Osteocyte (in vitro differentiated cells): ENCODE measurements at regions not wholly inside any gene's neighbourhood (a gene's known extent, or its start where the extent isn't known, plus 50 kb on each side); places are given as distances from the start of the nearest gene placed in this dataset.
"Not testable (repeated sequence)": the region's sequence is repeated elsewhere in the genome, so short reads cannot be mapped to it uniquely, and the experiment has no call there.

Experiments used
- DNase-seq: peaks from one replicate; pipeline ENCODE4 v3.0.0; 2021; ENCODE audit warnings: mixed read lengths; ENCODE audit not compliant: unreplicated experiment; ENCODE audit errors: extremely low spot score
- H3K27ac Mint-ChIP-seq: one replicate; pipeline ENCODE4 v1.8.0; 2021; ENCODE audit warnings: mild to moderate bottlenecking, mixed read lengths; ENCODE audit not compliant: unreplicated experiment
- H3K27me3 Mint-ChIP-seq: one replicate; pipeline ENCODE4 v1.8.0; 2021; ENCODE audit warnings: mixed read lengths; ENCODE audit not compliant: unreplicated experiment
- H3K36me3 Mint-ChIP-seq: one replicate; pipeline ENCODE4 v1.8.0; 2021; ENCODE audit warnings: mixed read lengths; ENCODE audit not compliant: unreplicated experiment
- H3K4me1 Mint-ChIP-seq: one replicate; pipeline ENCODE4 v1.8.0; 2021; ENCODE audit warnings: mixed read lengths; ENCODE audit not compliant: unreplicated experiment
- H3K4me3 Mint-ChIP-seq: one replicate; pipeline ENCODE4 v1.8.0; 2021; ENCODE audit warnings: mild to moderate bottlenecking, moderate library complexity, mixed read lengths; ENCODE audit not compliant: unreplicated experiment
- H3K9me3 Mint-ChIP-seq: one replicate; pipeline ENCODE4 v1.8.0; 2021; ENCODE audit warnings: mixed read lengths; ENCODE audit not compliant: unreplicated experiment
- TF ChIP-seq, protein P1 (sequence below): fragments of 200-600 bp; sonication (generic); IDR thresholded peaks from 2 replicates; pipeline ENCODE4 v1.5.0; 2021; ENCODE audit warnings: antibody characterized with exemption, mild to moderate bottlenecking, moderate library complexity

- Mint-ChIP-seq H3K27me3 (no peaks in the 10 kb centered on the region), H3K36me3 (no peaks in the 10 kb centered on the region), H3K27ac (no peak overlapping the region), H3K9me3 (peaks cover 17% of the 10 kb centered on the region), H3K4me1 (no peaks in the 10 kb centered on the region), H3K4me3 (no peak overlapping the region)
- TF ChIP-seq, protein P1, sequence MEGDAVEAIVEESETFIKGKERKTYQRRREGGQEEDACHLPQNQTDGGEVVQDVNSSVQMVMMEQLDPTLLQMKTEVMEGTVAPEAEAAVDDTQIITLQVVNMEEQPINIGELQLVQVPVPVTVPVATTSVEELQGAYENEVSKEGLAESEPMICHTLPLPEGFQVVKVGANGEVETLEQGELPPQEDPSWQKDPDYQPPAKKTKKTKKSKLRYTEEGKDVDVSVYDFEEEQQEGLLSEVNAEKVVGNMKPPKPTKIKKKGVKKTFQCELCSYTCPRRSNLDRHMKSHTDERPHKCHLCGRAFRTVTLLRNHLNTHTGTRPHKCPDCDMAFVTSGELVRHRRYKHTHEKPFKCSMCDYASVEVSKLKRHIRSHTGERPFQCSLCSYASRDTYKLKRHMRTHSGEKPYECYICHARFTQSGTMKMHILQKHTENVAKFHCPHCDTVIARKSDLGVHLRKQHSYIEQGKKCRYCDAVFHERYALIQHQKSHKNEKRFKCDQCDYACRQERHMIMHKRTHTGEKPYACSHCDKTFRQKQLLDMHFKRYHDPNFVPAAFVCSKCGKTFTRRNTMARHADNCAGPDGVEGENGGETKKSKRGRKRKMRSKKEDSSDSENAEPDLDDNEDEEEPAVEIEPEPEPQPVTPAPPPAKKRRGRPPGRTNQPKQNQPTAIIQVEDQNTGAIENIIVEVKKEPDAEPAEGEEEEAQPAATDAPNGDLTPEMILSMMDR, result no peak
- DNase-seq, result no peak
Observed at GRCh38 chr5:44675296-44675695, 133.5 kb upstream of the MRPS30 start.

DNA sequence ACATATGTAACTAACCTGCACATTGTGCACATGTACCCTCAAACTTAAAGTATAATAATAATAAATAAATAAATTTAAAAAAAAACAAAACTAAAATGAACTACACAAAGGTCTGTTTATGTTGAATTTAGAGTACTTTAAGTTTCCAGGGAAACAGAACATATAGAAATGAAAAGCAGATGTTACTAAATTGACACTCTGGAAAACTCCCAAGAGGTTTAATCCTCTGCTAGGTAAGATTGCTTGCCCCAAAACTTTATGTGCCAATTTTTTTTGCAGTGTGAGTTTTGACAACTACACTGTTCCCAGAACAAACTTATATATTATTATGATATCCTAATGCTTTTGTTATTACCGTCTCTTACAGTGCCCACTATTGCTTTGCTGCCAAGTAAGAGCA is 134.3 kb upstream of the MRPS30 start:
- DNase-seq, result no peak
- Mint-ChIP-seq H3K9me3 (peaks cover 20% of the 10 kb centered on the region), H3K27me3 (no peaks in the 10 kb centered on the region), H3K4me1 (no peaks in the 10 kb centered on the region), H3K27ac (no peak overlapping the region), H3K4me3 (no peak overlapping the region), H3K36me3 (no peaks in the 10 kb centered on the region)
- TF ChIP-seq, protein P1, result no peak

DNA sequence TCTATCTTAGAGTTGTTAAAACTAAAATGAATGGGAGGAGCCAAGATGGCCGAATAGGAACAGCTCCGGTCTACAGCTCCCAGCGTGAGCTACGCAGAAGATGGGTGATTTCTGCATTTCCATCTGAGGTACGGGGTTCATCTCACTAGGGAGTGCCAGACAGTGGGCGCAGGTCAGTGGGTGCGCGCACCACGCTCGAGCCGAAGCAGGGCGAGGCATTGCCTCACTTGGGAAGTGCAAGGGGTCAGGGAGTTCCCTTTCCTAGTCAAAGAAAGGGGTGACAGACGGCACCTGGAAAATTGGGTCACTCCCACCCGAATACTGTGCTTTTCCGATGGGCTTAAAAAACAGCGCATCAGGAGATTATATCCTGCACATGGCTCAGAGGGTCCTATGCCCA is 140.3 kb upstream of the MRPS30 start:
- DNase-seq, H3K27me3 Mint-ChIP-seq, H3K36me3 Mint-ChIP-seq, H3K4me3 Mint-ChIP-seq, H3K4me1 Mint-ChIP-seq, H3K27ac Mint-ChIP-seq: not testable (repeated sequence)
- peaks cover 12% of the 10 kb centered on the region for H3K9me3 Mint-ChIP-seq

- TF ChIP-seq, protein P1, result no peak
- H3K27me3 Mint-ChIP-seq, result no peaks in the 10 kb centered on the region
- no peaks in the 10 kb centered on the region for H3K36me3 Mint-ChIP-seq
- H3K4me3 Mint-ChIP-seq, result no peak overlapping the region
- no peaks in the 10 kb centered on the region for H3K4me1 Mint-ChIP-seq
- no peak overlapping the region for H3K27ac Mint-ChIP-seq
- H3K9me3 Mint-ChIP-seq, result peaks cover 17% of the 10 kb centered on the region
- DNase-seq, result no peak
Observed at GRCh38 chr5:44665101-44665701, 143.5 kb upstream of the MRPS30 start.

DNA sequence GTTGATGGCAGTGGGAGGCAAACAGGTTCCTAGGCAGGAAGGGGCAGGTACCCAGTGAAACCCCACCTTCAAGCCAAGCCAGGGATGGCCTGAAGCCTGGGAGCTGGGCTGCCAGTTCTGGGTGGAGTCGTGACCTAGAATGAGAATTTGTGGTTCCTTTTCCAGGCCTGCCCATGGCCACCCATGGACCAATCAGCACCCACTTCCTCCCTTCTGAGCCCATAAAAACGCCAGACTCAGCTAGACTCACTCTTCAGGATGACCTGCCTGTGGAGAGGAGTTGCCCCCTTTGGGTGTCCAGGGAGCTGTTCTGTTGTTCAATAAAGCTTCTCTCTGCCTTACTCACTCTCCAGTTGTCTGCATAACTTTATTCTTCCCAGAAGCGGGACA is 144.0 kb upstream of the MRPS30 start:
- DNase-seq, result no peak
- no peaks in the 10 kb centered on the region for H3K36me3 Mint-ChIP-seq
- no peak overlapping the region for H3K4me3 Mint-ChIP-seq
- no peaks in the 10 kb centered on the region for H3K27me3 Mint-ChIP-seq
- TF ChIP-seq, protein P1, result no peak
- peaks cover 13% of the 10 kb centered on the region for H3K9me3 Mint-ChIP-seq
- no peak overlapping the region for H3K27ac Mint-ChIP-seq
- no peaks in the 10 kb centered on the region for H3K4me1 Mint-ChIP-seq
